NCI-H1048 (cell line): ENCODE measurements at regions not wholly inside any gene's neighbourhood (a gene's known extent, or its start where the extent isn't known, plus 50 kb on each side); places are given as distances from the start of the nearest gene placed in this dataset.

Source experiments
- DNase-seq: peaks from one replicate; lab custom pipeline; 2025; lab: John Stamatoyannopoulos, UW

DNA sequence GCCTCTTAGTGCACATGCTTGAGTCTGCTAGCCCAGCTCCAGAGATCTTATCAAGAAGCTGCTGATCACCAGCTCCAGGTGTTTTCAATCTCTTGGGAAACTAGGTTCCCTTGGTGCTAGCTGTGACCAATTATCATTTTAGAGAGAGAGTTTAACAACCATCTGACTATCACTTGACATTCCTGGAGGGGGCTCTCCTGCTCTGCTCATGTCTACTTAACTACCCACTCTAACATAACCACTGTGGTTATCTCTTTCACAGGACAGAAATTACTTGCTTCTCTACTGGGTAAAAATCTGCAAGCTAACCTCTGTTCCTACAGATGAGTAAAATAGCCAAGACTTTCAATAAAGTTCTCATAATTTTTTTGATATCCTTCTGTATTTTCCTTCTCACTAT, 823.4 kb upstream of the GJE1 start:
- DNase-seq, result no peak

- DNase-seq, result no peak
These were observed 825.3 kb upstream of the GJE1 start for GRCh38 chr6:141307309-141307998.

GRCh38 chr6:141303907-141304306, 828.8 kb upstream of the GJE1 start:
- no peak for DNase-seq

DNA sequence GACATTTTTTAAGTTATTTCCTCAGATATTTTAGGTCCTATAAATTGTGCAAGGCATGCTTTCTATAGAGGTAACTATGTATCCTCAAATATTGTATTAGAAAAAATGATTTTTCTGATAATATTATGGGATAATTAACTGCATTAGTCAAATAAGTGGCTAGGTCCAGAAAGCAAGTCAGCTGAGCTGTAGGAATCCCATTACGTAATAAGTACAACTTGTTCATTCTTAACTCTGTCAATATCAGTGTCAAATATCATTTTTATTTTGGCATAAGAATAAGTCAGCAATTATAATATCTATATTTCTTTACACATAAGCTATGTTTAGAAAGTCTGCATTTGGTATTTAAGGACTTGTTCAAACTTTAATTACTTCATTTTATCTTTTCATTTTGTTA, 830.9 kb upstream of the GJE1 start:
- DNase-seq, result no peak

- DNase-seq, result no peak
These were observed 841.6 kb upstream of the GJE1 start for GRCh38 chr6:141290941-141291721.

DNA sequence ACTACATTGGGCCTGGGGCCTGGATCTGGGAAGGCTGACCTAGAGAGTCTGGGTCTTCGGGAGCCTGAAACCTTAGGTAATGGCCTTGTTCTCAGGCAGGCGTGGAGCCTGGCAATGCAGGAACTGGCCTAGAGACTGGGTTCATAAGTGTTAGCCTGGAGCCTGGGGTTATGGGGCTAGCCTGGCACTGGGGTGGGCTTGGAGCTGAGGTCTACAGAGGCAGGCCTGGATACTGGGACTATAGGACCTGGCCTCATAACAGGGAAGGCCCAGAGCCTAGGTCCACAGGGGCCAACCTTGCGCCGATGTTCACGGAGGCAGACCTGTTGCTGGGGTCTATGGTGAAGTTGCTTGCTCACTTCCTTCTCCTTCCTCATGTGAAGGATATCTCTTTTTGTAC, 843.8 kb upstream of the GJE1 start:
- no peak for DNase-seq

DNA sequence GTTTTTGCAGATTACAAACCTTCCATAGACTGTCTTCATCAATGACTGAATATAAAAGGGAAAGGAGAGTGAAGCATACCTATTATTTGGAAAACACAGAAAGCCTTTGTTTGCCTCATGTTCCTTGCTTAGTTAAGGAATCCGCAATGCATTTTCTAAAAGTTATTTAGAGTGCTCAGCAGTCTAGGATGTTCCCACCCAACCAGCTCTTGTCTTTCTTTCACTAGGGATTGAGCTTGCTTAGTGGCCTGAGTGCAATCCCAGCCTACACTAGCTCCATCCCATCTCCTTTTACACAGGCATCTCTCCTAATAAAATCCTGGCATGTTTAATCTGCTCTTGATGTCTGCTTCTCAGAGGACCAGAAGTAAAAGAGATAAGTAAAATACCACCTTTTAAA, 850.5 kb upstream of the GJE1 start:
- DNase-seq, result no peak

- DNase-seq, result no peak
These were observed 863.0 kb upstream of the GJE1 start for GRCh38 chr6:141269684-141270083.

DNA sequence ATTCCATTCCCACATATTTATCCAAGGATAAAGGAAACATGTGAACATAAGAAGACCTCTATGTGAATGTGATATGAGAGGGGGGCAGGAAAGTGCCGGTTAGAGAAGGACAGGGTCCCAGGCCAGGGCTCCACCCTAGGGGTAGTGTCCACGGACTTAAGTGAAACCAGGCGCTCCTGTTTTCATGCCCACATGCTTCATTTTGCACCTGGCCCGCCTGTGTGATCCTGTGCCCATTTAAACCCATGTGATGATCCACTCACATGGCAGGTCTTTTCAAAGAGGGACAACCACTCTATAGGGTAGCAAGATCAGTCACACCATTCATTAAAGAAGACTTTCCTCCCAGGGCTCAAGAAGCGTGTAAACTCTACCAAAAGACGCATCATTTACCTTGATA, 865.3 kb upstream of the GJE1 start:
- DNase-seq, result no peak

GRCh38 chr6:141265756-141266623, 866.7 kb upstream of the GJE1 start:
- DNase-seq, result no peak

DNA sequence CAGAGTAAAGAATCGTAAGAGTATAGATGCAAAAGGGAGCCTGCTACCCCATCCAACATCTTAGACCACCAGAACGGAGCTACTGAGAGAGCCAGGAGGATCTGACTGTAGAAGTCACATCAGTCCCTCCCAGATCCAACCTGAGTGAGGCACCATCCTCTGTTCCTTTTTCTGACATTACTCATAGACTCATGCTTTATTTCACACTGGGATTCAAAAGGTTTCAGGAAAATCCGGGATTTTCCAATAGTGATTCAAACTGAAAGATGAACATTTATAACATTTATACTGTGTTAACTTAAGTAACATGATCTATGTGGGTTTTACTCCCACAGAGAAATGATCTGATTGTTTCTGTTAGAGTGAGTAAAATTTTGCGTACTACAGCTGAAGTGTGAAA, 868.6 kb upstream of the GJE1 start:
- DNase-seq, result no peak

GRCh38 chr6:141261672-141262060, 871.1 kb upstream of the GJE1 start:
- no peak for DNase-seq

DNA sequence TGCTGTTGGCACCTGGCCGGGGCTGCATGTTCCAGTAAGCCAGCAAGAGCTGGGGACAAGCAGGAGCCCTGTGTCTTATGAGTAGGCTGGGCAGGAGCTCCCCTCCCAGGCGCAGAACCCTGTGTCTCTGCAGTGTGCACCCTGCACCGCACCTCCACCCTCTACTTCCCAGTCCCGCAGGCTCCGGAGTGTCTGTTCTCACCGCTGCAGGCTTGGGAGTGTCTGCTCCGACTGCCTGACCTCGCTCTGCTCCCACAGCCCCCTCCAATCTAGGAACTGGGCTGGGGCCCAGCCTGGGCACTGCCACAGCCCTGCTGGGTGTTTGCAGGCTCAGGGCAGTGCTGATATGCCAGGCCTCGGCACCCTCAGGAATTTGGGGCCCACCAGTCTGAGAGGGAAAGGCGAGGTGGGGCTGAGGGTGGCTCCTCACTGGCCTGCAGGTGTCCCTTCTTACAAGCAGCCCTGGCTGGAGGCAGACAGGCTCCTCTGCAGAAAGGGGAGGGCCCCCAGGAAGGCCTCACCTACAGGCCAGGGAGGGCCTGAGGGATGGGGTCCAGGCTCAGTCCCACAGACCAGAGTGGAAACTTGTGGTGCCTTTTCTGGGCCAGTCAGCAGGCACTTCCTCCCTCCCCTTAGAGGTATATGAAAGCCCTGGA, 871.6 kb upstream of the GJE1 start:
- no peak for DNase-seq

DNA sequence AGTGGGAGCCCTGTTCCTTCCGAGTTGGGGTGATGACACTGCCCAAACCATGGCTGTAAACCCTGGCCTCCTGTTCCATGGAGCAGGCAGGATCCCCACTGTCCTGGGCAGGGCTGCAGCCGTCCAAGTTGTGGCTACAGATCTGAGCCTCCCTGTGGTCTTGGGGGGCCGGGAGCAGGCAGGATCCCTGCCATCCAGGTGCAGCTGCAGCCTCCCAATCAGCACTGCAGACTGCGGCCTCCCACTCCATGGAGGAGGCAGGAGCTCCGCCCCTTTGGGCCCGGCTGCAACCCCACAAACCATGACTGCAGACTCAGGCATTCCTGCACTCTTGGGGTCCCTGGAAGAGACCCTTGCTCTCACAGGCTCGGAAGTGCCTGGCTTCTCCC, 872.1 kb upstream of the GJE1 start:
- DNase-seq, result no peak

DNA sequence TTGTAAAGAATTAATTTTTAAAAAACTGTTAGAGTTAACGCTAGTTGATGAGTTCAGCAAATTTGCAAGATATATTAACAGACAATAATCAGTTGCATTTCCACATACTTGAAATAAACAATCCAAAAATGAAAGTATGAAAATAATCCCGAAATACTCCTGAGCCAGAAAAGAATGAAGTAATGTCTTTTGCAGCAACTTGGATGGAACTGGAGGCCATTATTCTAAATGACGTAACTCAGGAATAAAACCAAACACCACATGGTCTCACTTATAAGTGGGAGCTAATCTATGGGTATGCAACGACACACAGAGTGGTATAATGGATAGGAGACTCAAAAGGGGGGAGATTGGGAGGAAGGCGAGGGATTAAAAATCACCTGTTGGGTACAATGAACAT, 872.9 kb upstream of the GJE1 start:
- DNase-seq, result no peak

DNA sequence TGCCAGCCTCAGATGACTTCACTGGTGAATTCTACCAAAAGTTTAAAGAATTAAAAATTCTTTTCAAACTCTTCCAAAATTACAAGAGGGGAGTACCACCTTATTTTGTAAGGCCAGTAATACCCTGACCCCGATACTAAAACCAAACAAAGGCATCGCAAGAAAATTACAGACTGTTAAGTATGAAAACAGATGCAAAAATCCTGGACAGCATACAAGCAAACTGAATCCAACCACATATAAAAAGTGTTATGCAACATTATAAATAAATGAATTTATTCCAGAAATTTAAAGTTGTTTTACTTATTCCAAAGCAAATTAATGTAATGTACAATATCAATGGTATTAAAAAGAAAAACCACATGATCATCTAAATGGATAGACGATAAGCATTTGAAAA, 873.6 kb upstream of the GJE1 start:
- DNase-seq, result no peak

DNA sequence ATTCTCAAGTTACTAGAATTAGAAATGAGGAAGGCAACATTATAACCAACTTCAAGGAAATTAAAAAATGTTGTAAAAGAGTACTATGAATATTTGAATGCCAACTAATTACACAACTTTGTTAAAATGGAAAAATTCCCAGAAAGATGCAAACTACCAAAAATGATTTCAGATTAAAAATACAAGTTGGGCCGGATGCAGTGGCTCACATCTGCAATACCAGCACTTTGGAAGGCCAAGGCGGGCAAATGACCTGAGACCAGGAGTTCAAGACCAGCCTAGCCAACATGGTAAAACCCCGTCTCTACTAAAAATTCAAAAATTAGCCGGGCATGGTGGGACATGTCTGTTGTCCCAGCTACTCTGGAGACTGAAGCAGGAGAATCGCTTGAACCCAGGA, 874.2 kb upstream of the GJE1 start:
- DNase-seq, result no peak

GRCh38 chr6:141254336-141254735, 878.4 kb upstream of the GJE1 start:
- DNase-seq, result no peak

GRCh38 chr6:141252828-141253608, 879.7 kb upstream of the GJE1 start:
- DNase-seq, result no peak

DNA sequence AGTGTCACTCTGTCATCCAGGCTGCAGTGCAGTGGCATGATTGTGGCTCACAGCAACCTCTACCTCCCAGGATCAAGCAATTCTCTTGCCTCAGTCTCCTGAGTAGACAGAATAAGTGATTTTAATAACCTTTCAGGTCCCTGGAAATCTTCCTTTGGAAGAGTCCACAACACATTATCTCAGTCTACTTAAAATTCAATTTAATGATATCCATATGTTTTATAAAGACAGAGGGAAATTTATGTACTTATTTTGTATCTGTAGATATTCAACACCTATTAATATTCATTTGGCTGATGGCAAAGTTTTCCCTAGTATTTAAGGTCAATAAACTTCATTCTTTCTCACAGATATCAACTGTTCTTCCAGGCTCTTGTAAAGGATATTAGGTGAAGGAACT, 881.4 kb upstream of the GJE1 start:
- DNase-seq, result no peak

GRCh38 chr6:141248021-141248799, 884.5 kb upstream of the GJE1 start:
- no peak for DNase-seq
